CD8-positive, alpha-beta memory T cell (primary cell): ENCODE measurements at regions not wholly inside any gene's neighbourhood (a gene's known extent, or its start where the extent isn't known, plus 50 kb on each side); places are given as distances from the start of the nearest gene placed in this dataset.

ENCODE experiments used
- CTCF ChIA-PET: fragments of 350-600 bp; sonication (Branson Sonifier 250); formaldehyde crosslinking; loops from one replicate; lab custom pipeline; 2021; ENCODE audit warnings: antibody characterized with exemption; lab: Charles Lee
- POLR2A ChIA-PET: fragments of 350-600 bp; sonication (Branson Sonifier 250); formaldehyde crosslinking; loops from one replicate; lab custom pipeline; 2021; ENCODE audit warnings: antibody characterized with exemption; lab: Charles Lee
- DNase-seq, 5 donors: peaks; one replicate each; pipeline versions ENCODE4 v3.0.0 to v3.0.0-alpha.2; 2020 to 2022; ENCODE audit warnings: mixed read lengths in 1 of 5
- H3K27ac ChIP-seq: one replicate; pipeline ENCODE4 v1.7.0; 2013; ENCODE audit warnings: low read depth, mild to moderate bottlenecking, low read length, moderate library complexity
- H3K27me3 ChIP-seq: 2 replicates; pipeline ENCODE4 v1.7.0; 2013; ENCODE audit warnings: low read length, mild to moderate bottlenecking; ENCODE audit not compliant: insufficient read depth, poor library complexity, severe bottlenecking
- H3K36me3 ChIP-seq: 2 replicates; pipeline ENCODE4 v1.7.0; 2013; ENCODE audit warnings: mild to moderate bottlenecking, low read length, moderate library complexity; ENCODE audit not compliant: insufficient read depth
- H3K4me1 ChIP-seq: 2 replicates; pipeline ENCODE4 v1.7.0; 2013; ENCODE audit warnings: mild to moderate bottlenecking, low read length, moderate library complexity; ENCODE audit not compliant: insufficient read depth
- H3K4me3 ChIP-seq: 2 replicates; pipeline ENCODE4 v1.7.0; 2013; ENCODE audit warnings: mild to moderate bottlenecking, low read length
- H3K9me3 ChIP-seq: 2 replicates; pipeline ENCODE4 v1.7.0; 2013; ENCODE audit warnings: mild to moderate bottlenecking, low read length
- H3K27ac Mint-ChIP-seq, 8 donors: one replicate each; pipeline ENCODE4 v1.8.0; 2020 to 2021; ENCODE audit warnings: mixed read lengths in 8 of 8, mild to moderate bottlenecking in 6 of 8, inconsistent platforms in 3 of 8, moderate library complexity in 3 of 8
- H3K27me3 Mint-ChIP-seq, 2 donors: one replicate each; pipeline ENCODE4 v1.8.0; 2020 to 2021; ENCODE audit warnings: mixed read lengths in 2 of 2, mild to moderate bottlenecking in 1 of 2, moderate library complexity in 1 of 2
- H3K36me3 Mint-ChIP-seq, 3 donors: one replicate each; pipeline ENCODE4 v1.8.0; 2020 to 2021; ENCODE audit warnings: mixed read lengths in 3 of 3, inconsistent platforms in 1 of 3, mild to moderate bottlenecking in 1 of 3
- H3K4me1 Mint-ChIP-seq, 3 donors: one replicate each; pipeline ENCODE4 v1.8.0; 2020 to 2021; ENCODE audit warnings: mixed read lengths in 3 of 3, inconsistent platforms in 1 of 3, mild to moderate bottlenecking in 1 of 3
- H3K4me3 Mint-ChIP-seq, 7 donors: one replicate each; pipeline ENCODE4 v1.8.0; 2020 to 2021; ENCODE audit warnings: mixed read lengths in 7 of 7, mild to moderate bottlenecking in 6 of 7, moderate library complexity in 4 of 7, inconsistent platforms in 2 of 7
- H3K9me3 Mint-ChIP-seq, 5 donors: one replicate each; pipeline ENCODE4 v1.8.0; 2020 to 2022; ENCODE audit warnings: mixed read lengths in 5 of 5, mild to moderate bottlenecking in 3 of 5, moderate library complexity in 2 of 5, inconsistent platforms in 1 of 5

- H3K27me3 Mint-ChIP-seq, result peaks cover 0 to 2% of the 10 kb centered on the region in 2 donors
- H3K27ac Mint-ChIP-seq, result no peak overlapping the region
- no peaks in the 10 kb centered on the region for H3K9me3 ChIP-seq
- H3K27ac ChIP-seq, result no peak overlapping the region
- peaks cover 0 to 13% (median 4%) of the 10 kb centered on the region in 5 donors for H3K9me3 Mint-ChIP-seq
- no peaks in the 10 kb centered on the region for H3K36me3 Mint-ChIP-seq
- no peaks in the 10 kb centered on the region for H3K27me3 ChIP-seq
- H3K36me3 ChIP-seq, result no peaks in the 10 kb centered on the region
- POLR2A ChIA-PET, result no interaction called here
- H3K4me3 Mint-ChIP-seq, result no peak overlapping the region
- H3K4me1 ChIP-seq, result no peaks in the 10 kb centered on the region
- CTCF ChIA-PET, result no interaction called here
- no peak overlapping the region for H3K4me3 ChIP-seq
- no peaks in the 10 kb centered on the region for H3K4me1 Mint-ChIP-seq
- DNase-seq, result no peak
These were observed 210.8 kb upstream of the PLD5 start for GRCh38 chr1:242735323-242735722.

DNA sequence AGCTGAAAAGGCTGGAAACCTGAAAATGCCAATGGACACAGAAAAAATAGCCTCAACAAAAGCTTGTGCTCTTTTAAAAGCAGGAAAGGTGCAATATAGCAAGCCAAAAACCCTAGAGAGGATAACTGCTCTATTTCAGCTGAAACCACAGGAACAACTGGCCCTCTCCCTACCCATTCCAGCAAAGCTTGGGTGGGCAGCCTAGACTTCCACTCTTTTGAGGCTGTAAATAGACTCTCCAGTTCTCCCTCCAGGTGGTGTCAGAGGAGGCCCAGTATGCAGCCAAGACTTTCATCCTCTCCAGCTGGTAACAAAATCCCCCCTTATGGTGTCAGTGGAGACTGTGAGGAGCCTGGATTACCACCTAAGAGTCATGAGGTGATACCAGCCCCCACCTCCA is 206.9 kb upstream of the PLD5 start:
- POLR2A ChIA-PET, result no interaction called here
- H3K4me3 Mint-ChIP-seq, result no peak overlapping the region
- no peak for DNase-seq
- peaks cover 2 to 10% (median 7%) of the 10 kb centered on the region in 5 donors for H3K9me3 Mint-ChIP-seq
- H3K27ac ChIP-seq, result no peak overlapping the region
- H3K27ac Mint-ChIP-seq, result no peak overlapping the region
- H3K27me3 ChIP-seq, result no peaks in the 10 kb centered on the region
- H3K36me3 ChIP-seq, result no peaks in the 10 kb centered on the region
- CTCF ChIA-PET, result no interaction called here
- no peak overlapping the region for H3K4me3 ChIP-seq
- H3K27me3 Mint-ChIP-seq, result peaks cover 0 to 2% of the 10 kb centered on the region in 2 donors
- H3K4me1 ChIP-seq, result no peaks in the 10 kb centered on the region
- no peaks in the 10 kb centered on the region for H3K9me3 ChIP-seq
- no peaks in the 10 kb centered on the region for H3K36me3 Mint-ChIP-seq
- no peaks in the 10 kb centered on the region for H3K4me1 Mint-ChIP-seq

DNA sequence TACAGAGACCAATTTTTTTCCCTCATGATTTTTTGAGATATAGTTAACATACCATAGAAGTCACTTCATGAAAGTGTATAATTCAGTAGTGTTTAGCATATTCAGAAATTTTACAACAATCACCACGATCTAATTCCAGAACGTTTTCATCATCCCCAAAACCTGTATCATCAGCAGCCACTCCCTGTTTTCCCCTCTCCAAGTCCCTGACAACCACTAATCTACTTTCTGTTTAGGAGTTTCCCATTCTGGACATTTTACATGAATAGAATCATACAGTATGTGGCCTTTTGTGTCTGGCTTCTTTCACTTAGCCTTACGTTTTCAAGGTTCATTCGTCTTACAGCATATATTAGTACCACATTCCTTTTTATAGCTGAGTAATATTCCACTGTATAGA is 204.2 kb upstream of the PLD5 start:
- H3K4me1 Mint-ChIP-seq, result no peaks in the 10 kb centered on the region
- H3K27me3 Mint-ChIP-seq, result peaks cover 0 to 2% of the 10 kb centered on the region in 2 donors
- no peaks in the 10 kb centered on the region for H3K27me3 ChIP-seq
- H3K36me3 ChIP-seq, result no peaks in the 10 kb centered on the region
- no peaks in the 10 kb centered on the region for H3K4me1 ChIP-seq
- POLR2A ChIA-PET, result no interaction called here
- no peaks in the 10 kb centered on the region for H3K9me3 ChIP-seq
- no peak overlapping the region for H3K27ac Mint-ChIP-seq
- no peak overlapping the region for H3K4me3 Mint-ChIP-seq
- DNase-seq, result no peak
- H3K9me3 Mint-ChIP-seq, result peaks cover 2 to 10% (median 4%) of the 10 kb centered on the region in 5 donors
- H3K4me3 ChIP-seq, result no peak overlapping the region
- CTCF ChIA-PET, result no interaction called here
- no peaks in the 10 kb centered on the region for H3K36me3 Mint-ChIP-seq
- H3K27ac ChIP-seq, result no peak overlapping the region

GRCh38 chr1:242723044-242723716 is 198.7 kb upstream of the PLD5 start:
- Histone ChIP-seq H3K27me3 (no peaks in the 10 kb centered on the region), H3K4me3 (no peak overlapping the region), H3K9me3 (no peaks in the 10 kb centered on the region), H3K27ac (no peak overlapping the region), H3K36me3 (no peaks in the 10 kb centered on the region), H3K4me1 (no peaks in the 10 kb centered on the region)
- H3K27ac Mint-ChIP-seq, result no peak overlapping the region
- H3K9me3 Mint-ChIP-seq, result peaks cover 0 to 7% (median 6%) of the 10 kb centered on the region in 5 donors
- DNase-seq, result no peak
- no peak overlapping the region for H3K4me3 Mint-ChIP-seq
- H3K27me3 Mint-ChIP-seq, result no peaks in the 10 kb centered on the region
- H3K36me3 Mint-ChIP-seq, result no peaks in the 10 kb centered on the region
- CTCF ChIA-PET, result no interaction called here
- H3K4me1 Mint-ChIP-seq, result no peaks in the 10 kb centered on the region
- POLR2A ChIA-PET, result no interaction called here

- H3K9me3 ChIP-seq, result no peaks in the 10 kb centered on the region
- H3K27me3 ChIP-seq, result no peaks in the 10 kb centered on the region
- ChIA-PET POLR2A (no interaction called here), CTCF (no interaction called here)
- no peaks in the 10 kb centered on the region for H3K36me3 Mint-ChIP-seq
- no peak overlapping the region for H3K4me3 Mint-ChIP-seq
- H3K4me1 ChIP-seq, result no peaks in the 10 kb centered on the region
- no peaks in the 10 kb centered on the region for H3K4me1 Mint-ChIP-seq
- H3K4me3 ChIP-seq, result no peak overlapping the region
- no peak for DNase-seq
- H3K36me3 ChIP-seq, result no peaks in the 10 kb centered on the region
- no peaks in the 10 kb centered on the region for H3K27me3 Mint-ChIP-seq
- peaks cover 4 to 8% (median 7%) of the 10 kb centered on the region in 5 donors for H3K9me3 Mint-ChIP-seq
- no peak overlapping the region for H3K27ac Mint-ChIP-seq
- no peak overlapping the region for H3K27ac ChIP-seq
These were observed 194.5 kb upstream of the PLD5 start for GRCh38 chr1:242718967-242719366.

DNA sequence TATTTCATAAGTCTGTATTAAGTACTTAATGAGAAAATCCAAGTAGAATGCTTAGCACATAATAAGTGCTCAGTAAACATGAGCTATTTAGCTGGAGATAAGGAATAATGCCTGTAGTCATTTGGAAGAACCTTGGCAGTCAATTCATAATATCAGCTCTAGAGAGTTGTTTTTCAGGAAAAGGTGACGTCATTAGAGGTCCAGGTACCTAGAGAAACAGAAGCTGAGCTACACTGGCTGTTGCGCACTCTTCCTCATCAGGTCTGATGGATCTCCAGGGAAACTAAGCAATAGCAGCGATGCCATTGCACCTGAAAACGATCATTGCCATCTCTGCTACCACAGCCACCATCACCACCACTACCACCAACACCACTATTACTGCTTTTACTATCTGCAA is 187.8 kb upstream of the PLD5 start:
- Mint-ChIP-seq H3K27me3 (peaks cover 0 to 4% of the 10 kb centered on the region in 2 donors), H3K36me3 (no peaks in the 10 kb centered on the region), H3K9me3 (peaks cover 0 to 10% (median 2%) of the 10 kb centered on the region in 5 donors), H3K27ac (no peak overlapping the region), H3K4me3 (no peak overlapping the region), H3K4me1 (no peaks in the 10 kb centered on the region)
- ChIA-PET CTCF (no interaction called here), POLR2A (no interaction called here)
- Histone ChIP-seq H3K9me3 (no peaks in the 10 kb centered on the region), H3K27ac (no peak overlapping the region), H3K4me1 (no peaks in the 10 kb centered on the region), H3K27me3 (no peaks in the 10 kb centered on the region), H3K36me3 (no peaks in the 10 kb centered on the region), H3K4me3 (no peak overlapping the region)
- no peak for DNase-seq

DNA sequence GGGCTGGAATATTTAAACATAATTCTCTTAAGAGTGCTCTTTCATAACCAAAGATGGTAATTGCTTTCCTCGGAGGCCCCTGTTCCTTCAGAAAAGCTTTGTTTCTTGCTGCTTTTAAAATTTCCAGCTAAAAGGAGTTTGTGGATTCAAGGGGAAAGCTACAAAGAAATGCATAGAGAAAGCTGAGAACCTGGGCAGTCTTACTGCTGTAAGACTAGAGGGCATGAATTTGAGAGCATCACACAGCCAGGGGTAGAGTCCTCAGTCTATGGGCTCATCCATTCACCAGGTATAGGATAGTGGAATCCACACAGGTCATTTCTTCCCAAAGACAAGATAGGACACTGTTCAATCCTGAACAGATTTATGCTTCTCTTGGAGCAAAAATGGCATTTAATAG is 186.3 kb upstream of the PLD5 start:
- H3K27ac Mint-ChIP-seq, result no peak overlapping the region
- H3K27me3 ChIP-seq, result no peaks in the 10 kb centered on the region
- H3K4me3 ChIP-seq, result no peak overlapping the region
- H3K4me1 ChIP-seq, result no peaks in the 10 kb centered on the region
- peaks cover 0 to 9% (median 2%) of the 10 kb centered on the region in 5 donors for H3K9me3 Mint-ChIP-seq
- H3K4me3 Mint-ChIP-seq, result no peak overlapping the region
- POLR2A ChIA-PET, result no interaction called here
- H3K36me3 ChIP-seq, result no peaks in the 10 kb centered on the region
- H3K27me3 Mint-ChIP-seq, result peaks cover 0 to 4% of the 10 kb centered on the region in 2 donors
- H3K4me1 Mint-ChIP-seq, result no peaks in the 10 kb centered on the region
- H3K27ac ChIP-seq, result no peak overlapping the region
- no peak for DNase-seq
- CTCF ChIA-PET, result no interaction called here
- no peaks in the 10 kb centered on the region for H3K36me3 Mint-ChIP-seq
- no peaks in the 10 kb centered on the region for H3K9me3 ChIP-seq

GRCh38 chr1:242710286-242710685 is 185.8 kb upstream of the PLD5 start:
- no peak for DNase-seq
- Mint-ChIP-seq H3K36me3 (no peaks in the 10 kb centered on the region), H3K9me3 (peaks cover 0 to 9% (median 2%) of the 10 kb centered on the region in 5 donors), H3K4me3 (no peak overlapping the region), H3K27me3 (peaks cover 0 to 4% of the 10 kb centered on the region in 2 donors), H3K4me1 (no peaks in the 10 kb centered on the region), H3K27ac (no peak overlapping the region)
- H3K9me3 ChIP-seq, result no peaks in the 10 kb centered on the region
- H3K4me3 ChIP-seq, result no peak overlapping the region
- H3K4me1 ChIP-seq, result no peaks in the 10 kb centered on the region
- CTCF ChIA-PET, result no interaction called here
- H3K27me3 ChIP-seq, result no peaks in the 10 kb centered on the region
- H3K27ac ChIP-seq, result no peak overlapping the region
- POLR2A ChIA-PET, result no interaction called here
- no peaks in the 10 kb centered on the region for H3K36me3 ChIP-seq
